H1 (cell line): ENCODE measurements at regions not wholly inside any gene's neighbourhood (a gene's known extent, or its start where the extent isn't known, plus 50 kb on each side); places are given as distances from the start of the nearest gene placed in this dataset.

Experiments
- CTCF ChIA-PET: fragments of 300-600 bp; sonication (Branson Sonifier 250); formaldehyde crosslinking; loops from one replicate; lab custom pipeline; 2021; ENCODE audit not compliant: partially characterized antibody; lab: Charles Lee
- POLR2A ChIA-PET: fragments of 300-600 bp; sonication (Branson Sonifier 250); formaldehyde crosslinking; loops from one replicate; lab custom pipeline; 2021; ENCODE audit warnings: inconsistent platforms; ENCODE audit not compliant: partially characterized antibody; lab: Charles Lee
- DNase-seq, 2 experiments: peaks; one replicate each; pipeline versions ENCODE4 v3.0.0 to v3.0.0-alpha.2; 2010 to 2022; ENCODE audit warnings: low spot score in 2 of 2, low read depth in 1 of 2, mixed read lengths in 1 of 2
- FAIRE-seq: peaks from 2 replicates; lab custom pipeline; 2011; peaks lifted over from hg19 to GRCh38; lab: Jason Lieb, UNC
- H2AFZ ChIP-seq: 2 replicates; pipeline ENCODE4 v1.8.1; 2012; ENCODE audit warnings: low read length, inconsistent platforms
- H2AK5ac ChIP-seq: 2 replicates; pipeline ENCODE4 v1.6.1; 2013; ENCODE audit warnings: low read depth, low read length
- H2BK120ac ChIP-seq: replicated peaks from 2 replicates; pipeline ENCODE3; 2013; ENCODE audit warnings: low read depth, low read length, inconsistent platforms
- H2BK12ac ChIP-seq: 2 replicates; pipeline ENCODE4 v1.6.1; 2013; ENCODE audit warnings: low read depth, low read length
- H2BK15ac ChIP-seq: 2 replicates; pipeline ENCODE4 v1.6.1; 2013; ENCODE audit warnings: low read length
- H2BK20ac ChIP-seq: 2 replicates; pipeline ENCODE4 v1.6.1; 2013; ENCODE audit warnings: low read length
- H2BK5ac ChIP-seq: 2 replicates; pipeline ENCODE4 v1.6.1; 2013; ENCODE audit warnings: low read depth, low read length
- H3K14ac ChIP-seq: 2 replicates; pipeline ENCODE4 v1.6.1; 2013; ENCODE audit warnings: inconsistent platforms; ENCODE audit not compliant: insufficient read length
- H3K18ac ChIP-seq: 2 replicates; pipeline ENCODE4 v1.6.1; 2013; ENCODE audit warnings: low read length; ENCODE audit errors: extremely low read depth
- H3K23ac ChIP-seq: 2 replicates; pipeline ENCODE4 v1.6.1; 2013; ENCODE audit warnings: inconsistent platforms; ENCODE audit not compliant: insufficient read length
- H3K23me2 ChIP-seq: 2 replicates; pipeline ENCODE4 v1.6.1; 2013; ENCODE audit warnings: low read depth, low read length
- H3K27ac ChIP-seq: 2 replicates; pipeline ENCODE4 v1.6.1; 2011; ENCODE audit warnings: low read depth, low read length, inconsistent platforms
- H3K27me3 ChIP-seq, 4 experiments: replicated peaks in 1 of 4; 1 replicate in 1 of 4; 2 replicates in 3 of 4; pipeline versions ENCODE4 v1.6.1 to v1.8.1; 2011 to 2013; ENCODE audit warnings: low read length in 3 of 4, mild to moderate bottlenecking in 3 of 4, inconsistent platforms in 2 of 4, mixed read lengths in 2 of 4, moderate library complexity in 1 of 4; ENCODE audit not compliant: control insufficient read depth in 3 of 4, insufficient read depth in 3 of 4; ENCODE audit errors: extremely low read depth in 1 of 4
- H3K36me3 ChIP-seq, 4 experiments: 2 replicates each; pipeline versions ENCODE4 v1.6.1 to v1.8.1; 2011 to 2013; ENCODE audit warnings: mild to moderate bottlenecking in 4 of 4, low read length in 3 of 4, moderate library complexity in 2 of 4, control low read depth in 1 of 4, inconsistent platforms in 1 of 4; ENCODE audit not compliant: insufficient read depth in 4 of 4, control insufficient read depth in 2 of 4
- H3K4ac ChIP-seq: replicated peaks from 2 replicates; pipeline ENCODE3; 2013; ENCODE audit warnings: low read length, low read depth, mixed read lengths, inconsistent platforms; ENCODE audit not compliant: insufficient read length
- H3K4me1 ChIP-seq, 4 experiments: replicated peaks in 1 of 4; 1 replicate in 1 of 4; 2 replicates in 3 of 4; pipeline versions ENCODE4 v1.6.1 to v1.8.1; 2011 to 2013; ENCODE audit warnings: low read length in 3 of 4, inconsistent platforms in 2 of 4, mixed read lengths in 1 of 4; ENCODE audit not compliant: insufficient read depth in 4 of 4, control insufficient read depth in 3 of 4
- H3K4me2 ChIP-seq, 2 experiments: 2 replicates each; pipeline versions ENCODE4 v1.6.1 to v1.8.1; 2011 to 2013; ENCODE audit warnings: low read depth in 2 of 2, low read length in 2 of 2, control low read depth in 1 of 2, inconsistent platforms in 1 of 2, mild to moderate bottlenecking in 1 of 2; ENCODE audit not compliant: insufficient read depth in 1 of 2
- H3K4me3 ChIP-seq, 4 experiments: fragments of 200-600, 300-600 bp in 1 of 4; sonication (generic), shearing (Covaris generic), sonication (Bioruptor Twin) in 1 of 4; 2 replicates each; pipeline versions ENCODE4 v1.5.1 to v1.8.1; 2011 to 2016; ENCODE audit warnings: low read length in 4 of 4, low read depth in 3 of 4, control low read depth in 2 of 4, inconsistent platforms in 2 of 4, mild to moderate bottlenecking in 2 of 4, mixed read lengths in 1 of 4, moderate library complexity in 1 of 4; ENCODE audit not compliant: insufficient read depth in 2 of 4; ENCODE audit errors: extremely low read depth in 1 of 4
- H3K56ac ChIP-seq: replicated peaks from 2 replicates; pipeline ENCODE3; 2013; ENCODE audit warnings: low read depth, mild to moderate bottlenecking, mixed read lengths, low read length, inconsistent platforms; ENCODE audit not compliant: insufficient read length
- H3K79me1 ChIP-seq: 2 replicates; pipeline ENCODE4 v1.6.1; 2013; ENCODE audit warnings: low read depth, low read length, control low read depth
- H3K79me2 ChIP-seq, 2 experiments: 2 replicates each; pipeline versions ENCODE4 v1.6.1 to v1.8.1; 2012 to 2013; ENCODE audit warnings: low read length in 2 of 2, mild to moderate bottlenecking in 2 of 2, inconsistent platforms in 1 of 2; ENCODE audit not compliant: insufficient read depth in 2 of 2, control insufficient read depth in 1 of 2
- H3K9ac ChIP-seq, 4 experiments: replicated peaks in 1 of 4; 1 replicate in 1 of 4; 2 replicates in 3 of 4; pipeline versions ENCODE4 v1.6.1 to v1.8.1; 2011 to 2013; ENCODE audit warnings: low read depth in 3 of 4, low read length in 3 of 4, control low read depth in 2 of 4, mild to moderate bottlenecking in 2 of 4, moderate library complexity in 2 of 4, inconsistent platforms in 1 of 4; ENCODE audit errors: extremely low read depth in 1 of 4
- H3K9me3 ChIP-seq, 2 experiments: 2 replicates each; pipeline versions ENCODE4 v1.6.1 to v1.8.1; 2012 to 2013; ENCODE audit warnings: mild to moderate bottlenecking in 2 of 2, moderate library complexity in 2 of 2, control low read depth in 1 of 2, inconsistent platforms in 1 of 2, low read depth in 1 of 2, low read length in 1 of 2, mixed read lengths in 1 of 2; ENCODE audit not compliant: insufficient read depth in 2 of 2
- H4K20me1 ChIP-seq, 2 experiments: replicated peaks in 1 of 2; 2 replicates each; pipeline versions ENCODE3 to v1.8.1; 2011 to 2013; ENCODE audit warnings: inconsistent platforms in 2 of 2, low read length in 2 of 2, mild to moderate bottlenecking in 1 of 2; ENCODE audit not compliant: insufficient read depth in 2 of 2, control insufficient read depth in 1 of 2
- H4K5ac ChIP-seq: 2 replicates; pipeline ENCODE4 v1.6.1; 2013; ENCODE audit warnings: low read length, low read depth, mixed read lengths, inconsistent platforms; ENCODE audit not compliant: insufficient read length
- H4K8ac ChIP-seq: 2 replicates; pipeline ENCODE4 v1.8.0; 2013; ENCODE audit warnings: mild to moderate bottlenecking, moderate library complexity, low read length, inconsistent platforms; ENCODE audit not compliant: insufficient read depth; ENCODE audit errors: extremely low read depth
- H4K91ac ChIP-seq: replicated peaks from 2 replicates; pipeline ENCODE3; 2013; ENCODE audit warnings: low read length, mixed read lengths, inconsistent platforms; ENCODE audit not compliant: insufficient read length
- BRCA1 ChIP-seq: IDR thresholded peaks from 2 replicates; pipeline ENCODE4 v1.6.1; 2012; ENCODE audit warnings: low read depth, low read length, improper control_type of control experiment
- NRF1 ChIP-seq: IDR thresholded peaks from 2 replicates; pipeline ENCODE4 v1.6.1; 2011; ENCODE audit warnings: mild to moderate bottlenecking, low read depth, low read length, improper control_type of control experiment
- SIN3A ChIP-seq, 2 experiments: IDR thresholded peaks in 1 of 2; conservative IDR thresholded peaks in 1 of 2; 2 replicates each; pipeline ENCODE4 v1.6.1; 2011 to 2012; ENCODE audit warnings: low read length in 2 of 2, improper control_type of control experiment in 1 of 2, low read depth in 1 of 2, mild to moderate bottlenecking in 1 of 2
- WGBS, 2 experiments: shearing (Covaris generic) in 1 of 2; methylation state at CpG; one replicate each; pipeline versions ENCODE4 v1.1.6 to v1.1.7; 2013 to 2015; ENCODE audit warnings: low lambda C conversion rate in 2 of 2, mixed read lengths in 2 of 2, inconsistent platforms in 1 of 2, low coverage in 1 of 2, missing lambda C conversion rate in 1 of 2; ENCODE audit not compliant: insufficient replicate concordance in 2 of 2, insufficient coverage in 1 of 2, insufficient read length in 1 of 2; ENCODE audit errors: extremely low coverage in 1 of 2, missing lambda C conversion rate in 1 of 2; 5-methylcytosine and 5-hydroxymethylcytosine counted together

DNA sequence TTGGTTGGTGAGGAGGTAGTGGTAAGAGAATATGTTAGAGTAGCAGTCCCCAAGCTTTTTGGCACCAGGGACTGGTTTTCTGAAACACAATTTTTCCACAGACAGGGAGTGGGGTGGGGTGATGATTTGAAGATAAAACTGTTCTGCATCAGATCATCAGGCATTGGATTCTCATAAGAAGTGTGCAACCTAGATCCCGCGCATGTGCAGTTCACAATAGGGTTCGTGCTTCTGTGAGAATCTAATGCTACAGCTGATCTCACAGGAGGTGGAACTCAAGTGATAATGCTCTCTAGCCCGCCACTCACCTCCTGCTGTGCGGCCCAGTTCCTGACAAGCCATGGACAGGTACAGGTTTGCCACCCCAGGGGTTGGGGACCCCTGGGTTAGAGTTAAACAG is 423.3 kb downstream of the GPAT3 start:
- TF ChIP-seq NRF1 (no peak), SIN3A (conservative IDR thresholded peaks at IDR 0.05 in 1 of 2, IDR thresholded peaks at IDR 0.05 in 1 of 2; ENCODE audit: low read depth in 1 of 2, low read length in 2 of 2) (no peak), BRCA1 (no peak)
- Histone ChIP-seq H3K9me3 (peaks cover 6 to 15% of the 10 kb centered on the region in 2 experiments), H2BK20ac (no peak overlapping the region)

More for the DNA sequence above, 423.3 kb downstream of the GPAT3 start:
- Histone ChIP-seq H3K9ac (no peak overlapping the region), H2BK120ac (no peak overlapping the region), H3K27ac (no peak overlapping the region), H3K27me3 (peaks cover 0 to 1% (median 0%) of the 10 kb centered on the region in 4 experiments; a peak in 1 of 7 replicates), H2BK15ac (no peak overlapping the region), H2BK12ac (no peak overlapping the region), H3K79me1 (no peaks in the 10 kb centered on the region), H4K91ac (no peak overlapping the region), H3K14ac (no peak overlapping the region), H2AFZ (no peak overlapping the region), H3K23me2 (no peaks in the 10 kb centered on the region), H3K23ac (no peak overlapping the region), H3K79me2 (no peaks in the 10 kb centered on the region), H3K4ac (no peak overlapping the region), H3K18ac (no peak overlapping the region), H3K4me1 (no peaks in the 10 kb centered on the region), H3K4me2 (no peak overlapping the region), H2BK5ac (no peak overlapping the region), H3K36me3 (peaks cover 0 to 7% (median 0%) of the 10 kb centered on the region in 4 experiments; a peak in 2 of 8 replicates), H4K20me1 (no peaks in the 10 kb centered on the region), H2AK5ac (no peak overlapping the region), H4K5ac (no peak overlapping the region), H3K4me3 (no peak overlapping the region), H3K56ac (no peak overlapping the region), H4K8ac (no peak overlapping the region)
- POLR2A ChIA-PET, result no interaction called here
- no peak for DNase-seq
- no peak for FAIRE-seq
- WGBS, 2 experiments, result 97% methylated on average over 5 of the region's 5 CpGs; no CpG with 5 or more reads in 1 of the 2 experiments
- CTCF ChIA-PET, result interaction anchor here (1.0 to 1.7 kb wide), 2 partner anchors 10 to 11 kb away, joined by 3 to 5 read pairs; no protein-coding TSS in a partner anchor
